ENCODE measurements at regions not wholly inside any gene's neighbourhood (a gene's known extent, or its start where the extent isn't known, plus 50 kb on each side); places are given as distances from the start of the nearest gene placed in this dataset.

- TF ChIP-seq REST (IDR thresholded peaks at IDR 0.05; ENCODE audit: low read depth) (no peak), RAD21 (IDR thresholded peaks at IDR 0.05; ENCODE audit: low read depth) (no peak), EZH2phosphoT487 (IDR thresholded peaks at IDR 0.05; ENCODE audit: borderline replicate concordance) (no peak), FOSL1 (IDR thresholded peaks at IDR 0.05; ENCODE audit: low read depth) (no peak), POLR2A (IDR thresholded peaks at IDR 0.05; ENCODE audit: borderline replicate concordance, extremely low read depth, insufficient read depth, insufficient read length) (no peak)
Observed at GRCh38 chrX:39762266-39762841, 335.4 kb downstream of the BCOR start (continued).

DNA sequence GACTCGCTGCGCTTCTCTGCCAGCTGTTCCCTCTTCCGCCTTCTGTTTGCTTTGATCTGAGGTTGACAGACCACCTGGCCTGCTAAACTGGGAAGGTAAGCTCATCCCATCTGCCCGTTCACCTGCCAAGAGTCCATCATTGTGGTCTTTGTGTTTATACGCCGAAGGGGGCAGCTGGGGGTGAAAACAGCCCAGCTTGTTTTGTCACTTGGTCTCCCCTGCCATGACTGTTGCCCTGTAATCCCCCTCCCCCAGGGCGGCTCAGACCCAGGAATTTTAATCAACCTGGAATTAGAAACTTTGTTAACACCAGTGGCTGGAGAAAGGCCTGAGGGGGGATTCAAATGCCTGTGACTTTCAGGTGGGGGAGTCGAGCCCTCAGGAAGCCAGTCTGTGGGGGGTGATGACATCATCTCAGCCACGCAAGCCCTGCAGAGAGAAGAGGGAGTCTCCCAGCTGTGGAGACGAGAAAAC is 333.3 kb downstream of the BCOR start:
- Histone ChIP-seq H3K9me2 (ENCODE audit: insufficient read depth) (no peaks in the 10 kb centered on the region), H3K4me3 (replicated peaks in 1 of 2; ENCODE audit: low read depth in 1 of 2, low read length in 2 of 2) (no peak overlapping the region), H3K79me2 (ENCODE audit: insufficient read depth, low read length) (no peaks in the 10 kb centered on the region), H3K27ac (ENCODE audit: low read depth, low read length) (no peak overlapping the region), H3K9me3 (ENCODE audit: control insufficient read depth in 1 of 2, insufficient read depth in 1 of 2, low read depth in 1 of 2, low read length in 2 of 2) (no peaks in the 10 kb centered on the region), H3K4me2 (ENCODE audit: low read length) (no peak overlapping the region), H2AFZ (ENCODE audit: low read depth, low read length, poor library complexity, severe bottlenecking) (no peak overlapping the region), H4K20me1 (ENCODE audit: insufficient read depth) (no peaks in the 10 kb centered on the region), H3K27me3 (ENCODE audit: insufficient read depth, low read length) (no peaks in the 10 kb centered on the region), H3K4me1 (ENCODE audit: control insufficient read depth in 1 of 2, insufficient read depth in 2 of 2, low read length in 2 of 2) (no peaks in the 10 kb centered on the region), H3K36me3 (ENCODE audit: control insufficient read depth in 1 of 2, insufficient read depth in 2 of 2, low read length in 2 of 2) (no peaks in the 10 kb centered on the region), H3K9ac (ENCODE audit: low read length) (no peak overlapping the region)
- RAD21 ChIA-PET (ENCODE audit: low non-redundant PET in 1 of 2, low total read pairs in 2 of 2, uncharacterized antibody in 2 of 2, unreplicated experiment in 2 of 2) = no interaction called here
- TF ChIP-seq, protein P1, sequence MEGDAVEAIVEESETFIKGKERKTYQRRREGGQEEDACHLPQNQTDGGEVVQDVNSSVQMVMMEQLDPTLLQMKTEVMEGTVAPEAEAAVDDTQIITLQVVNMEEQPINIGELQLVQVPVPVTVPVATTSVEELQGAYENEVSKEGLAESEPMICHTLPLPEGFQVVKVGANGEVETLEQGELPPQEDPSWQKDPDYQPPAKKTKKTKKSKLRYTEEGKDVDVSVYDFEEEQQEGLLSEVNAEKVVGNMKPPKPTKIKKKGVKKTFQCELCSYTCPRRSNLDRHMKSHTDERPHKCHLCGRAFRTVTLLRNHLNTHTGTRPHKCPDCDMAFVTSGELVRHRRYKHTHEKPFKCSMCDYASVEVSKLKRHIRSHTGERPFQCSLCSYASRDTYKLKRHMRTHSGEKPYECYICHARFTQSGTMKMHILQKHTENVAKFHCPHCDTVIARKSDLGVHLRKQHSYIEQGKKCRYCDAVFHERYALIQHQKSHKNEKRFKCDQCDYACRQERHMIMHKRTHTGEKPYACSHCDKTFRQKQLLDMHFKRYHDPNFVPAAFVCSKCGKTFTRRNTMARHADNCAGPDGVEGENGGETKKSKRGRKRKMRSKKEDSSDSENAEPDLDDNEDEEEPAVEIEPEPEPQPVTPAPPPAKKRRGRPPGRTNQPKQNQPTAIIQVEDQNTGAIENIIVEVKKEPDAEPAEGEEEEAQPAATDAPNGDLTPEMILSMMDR (IDR thresholded peaks at IDR 0.05 in 2 of 3, conservative IDR thresholded peaks at IDR 0.05 in 1 of 3; ENCODE audit: borderline replicate concordance in 1 of 3, insufficient read depth in 1 of 3, low read depth in 2 of 3, low read length in 2 of 3) = no peak
- no peak for TF ChIP-seq POLR2A (IDR thresholded peaks at IDR 0.05; ENCODE audit: borderline replicate concordance, extremely low read depth, insufficient read depth, insufficient read length)
- no peak for TF ChIP-seq POLR2AphosphoS5 (IDR thresholded peaks at IDR 0.05; ENCODE audit: low read depth, low read length)
- TF ChIP-seq CEBPB (IDR thresholded peaks at IDR 0.05; ENCODE audit: low read depth) = no peak
- no peak for TF ChIP-seq ZNF274 (IDR thresholded peaks at IDR 0.05; ENCODE audit: low read depth, low read length)
- TF ChIP-seq MAX (IDR thresholded peaks at IDR 0.05) = no peak
- TF ChIP-seq FOSL1 (IDR thresholded peaks at IDR 0.05; ENCODE audit: low read depth) = no peak
- TF ChIP-seq EGR1 (IDR thresholded peaks at IDR 0.05; ENCODE audit: low read depth) = no peak
- no peak for TF ChIP-seq TCF7L2 (IDR thresholded peaks at IDR 0.05; ENCODE audit: borderline replicate concordance, extremely low read depth, insufficient read depth, insufficient read length)
- TF ChIP-seq ATF3 (IDR thresholded peaks at IDR 0.05) = no peak
- TF ChIP-seq SRF (IDR thresholded peaks at IDR 0.05; ENCODE audit: low read depth) = no peak
- no peak for TF ChIP-seq CBX3 (IDR thresholded peaks at IDR 0.05; ENCODE audit: low read depth)
- TF ChIP-seq REST (IDR thresholded peaks at IDR 0.05; ENCODE audit: low read depth) = no peak
- TF ChIP-seq SIN3A (IDR thresholded peaks at IDR 0.05; ENCODE audit: low read depth) = no peak
- POLR2A ChIA-PET = no interaction called here
- no TSS peak for BruUV-seq (replicated peaks)
- intact Hi-C loops (cut with micrococcal nuclease) = no loop called here
- no peak for ATAC-seq
- CTCF ChIA-PET = no interaction called here
- DNase-seq (ENCODE audit: low read depth, low spot score) = no peak

Measured in HCT116 (cell line).